SK-N-SH (cell line): ENCODE measurements at regions not wholly inside any gene's neighbourhood (a gene's known extent, or its start where the extent isn't known, plus 50 kb on each side); places are given as distances from the start of the nearest gene placed in this dataset.

Experiments used
- CTCF ChIP-seq: fragments of 200-600 bp; sonication (generic); IDR thresholded peaks from 2 replicates; pipeline ENCODE4 v1.6.1; 2017; ENCODE audit warnings: antibody characterized with exemption, mild to moderate bottlenecking, moderate library complexity
- FOXM1 ChIP-seq: IDR thresholded peaks from 2 replicates; pipeline ENCODE4 v1.4.0; 2012; ENCODE audit warnings: low read depth, mild to moderate bottlenecking
- TF ChIP-seq, protein P1 (sequence below): IDR thresholded peaks from 2 replicates; pipeline ENCODE4 v1.4.0; 2012; ENCODE audit warnings: low read depth, borderline replicate concordance

DNA sequence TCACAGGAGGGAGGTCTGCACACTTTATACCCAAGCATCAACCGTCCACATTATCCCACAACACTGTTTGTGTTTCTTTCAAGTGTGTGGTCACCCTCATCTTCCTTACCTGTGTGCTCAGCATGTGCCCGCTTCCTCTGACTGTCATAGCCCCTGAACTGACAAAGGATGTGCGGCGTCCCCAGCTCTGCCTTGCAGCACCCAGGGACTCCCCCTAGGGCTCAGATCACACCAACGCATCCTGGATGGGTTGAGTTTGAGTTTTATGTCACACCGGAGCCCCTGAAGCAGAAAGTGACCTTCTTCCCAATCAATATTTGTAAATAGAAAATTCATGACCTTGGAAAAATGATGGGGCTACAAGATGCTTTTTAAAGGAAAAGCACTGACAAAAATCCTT, 770.7 kb upstream of the TMEM132C start:
- TF ChIP-seq CTCF (no peak), FOXM1 (no peak)
- TF ChIP-seq, protein P1, sequence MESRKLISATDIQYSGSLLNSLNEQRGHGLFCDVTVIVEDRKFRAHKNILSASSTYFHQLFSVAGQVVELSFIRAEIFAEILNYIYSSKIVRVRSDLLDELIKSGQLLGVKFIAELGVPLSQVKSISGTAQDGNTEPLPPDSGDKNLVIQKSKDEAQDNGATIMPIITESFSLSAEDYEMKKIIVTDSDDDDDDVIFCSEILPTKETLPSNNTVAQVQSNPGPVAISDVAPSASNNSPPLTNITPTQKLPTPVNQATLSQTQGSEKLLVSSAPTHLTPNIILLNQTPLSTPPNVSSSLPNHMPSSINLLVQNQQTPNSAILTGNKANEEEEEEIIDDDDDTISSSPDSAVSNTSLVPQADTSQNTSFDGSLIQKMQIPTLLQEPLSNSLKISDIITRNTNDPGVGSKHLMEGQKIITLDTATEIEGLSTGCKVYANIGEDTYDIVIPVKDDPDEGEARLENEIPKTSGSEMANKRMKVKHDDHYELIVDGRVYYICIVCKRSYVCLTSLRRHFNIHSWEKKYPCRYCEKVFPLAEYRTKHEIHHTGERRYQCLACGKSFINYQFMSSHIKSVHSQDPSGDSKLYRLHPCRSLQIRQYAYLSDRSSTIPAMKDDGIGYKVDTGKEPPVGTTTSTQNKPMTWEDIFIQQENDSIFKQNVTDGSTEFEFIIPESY = no peak
